ENCODE measurements at regions not wholly inside any gene's neighbourhood (a gene's known extent, or its start where the extent isn't known, plus 50 kb on each side); places are given as distances from the start of the nearest gene placed in this dataset.

DNA sequence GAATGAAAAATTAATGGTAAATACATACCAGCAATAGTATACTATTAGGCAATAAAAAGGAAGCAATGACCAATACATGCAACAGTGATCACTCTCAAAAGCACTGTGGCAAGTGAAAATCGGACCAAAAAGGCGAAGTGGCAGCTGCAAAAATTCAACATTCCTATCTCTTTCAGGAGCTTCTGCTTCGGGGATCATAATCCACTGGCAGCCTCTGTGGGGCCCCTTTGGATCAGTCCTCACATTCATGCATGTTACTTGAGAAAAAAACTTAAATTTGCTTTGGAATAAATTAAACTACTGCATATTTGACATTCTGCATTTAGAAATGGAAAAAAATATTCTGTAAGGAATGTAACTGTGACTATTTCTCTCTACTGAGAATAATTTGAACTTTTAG, 425.6 kb downstream of the NR2F2 start:
- Histone ChIP-seq H3K4me1 (ENCODE audit: insufficient read depth) (no peaks in the 10 kb centered on the region), H3K9me3 (ENCODE audit: low read depth) (no peaks in the 10 kb centered on the region), H3K79me2 (no peaks in the 10 kb centered on the region), H3K4me3 (no peak overlapping the region), H4K20me1 (ENCODE audit: insufficient read depth, poor library complexity, severe bottlenecking) (no peaks in the 10 kb centered on the region), H3K27ac (no peak overlapping the region), H3K4me2 (no peak overlapping the region), H3K27me3 (no peaks in the 10 kb centered on the region), H3K36me3 (replicated peaks; ENCODE audit: insufficient read depth, low read depth) (no peaks in the 10 kb centered on the region), H2AFZ (no peak overlapping the region), H3K9me2 (replicated peaks; ENCODE audit: insufficient read depth) (no peaks in the 10 kb centered on the region)
- no peak for DNase-seq (ENCODE audit: low spot score)
- TF ChIP-seq EZH2phosphoT487 (IDR thresholded peaks at IDR 0.05; ENCODE audit: low read depth, severe bottlenecking, unreplicated experiment), result no peak
- 78% methylated on average over 3 of the region's 3 CpGs for WGBS (ENCODE audit: low lambda C conversion rate, missing lambda C conversion rate)

DNA sequence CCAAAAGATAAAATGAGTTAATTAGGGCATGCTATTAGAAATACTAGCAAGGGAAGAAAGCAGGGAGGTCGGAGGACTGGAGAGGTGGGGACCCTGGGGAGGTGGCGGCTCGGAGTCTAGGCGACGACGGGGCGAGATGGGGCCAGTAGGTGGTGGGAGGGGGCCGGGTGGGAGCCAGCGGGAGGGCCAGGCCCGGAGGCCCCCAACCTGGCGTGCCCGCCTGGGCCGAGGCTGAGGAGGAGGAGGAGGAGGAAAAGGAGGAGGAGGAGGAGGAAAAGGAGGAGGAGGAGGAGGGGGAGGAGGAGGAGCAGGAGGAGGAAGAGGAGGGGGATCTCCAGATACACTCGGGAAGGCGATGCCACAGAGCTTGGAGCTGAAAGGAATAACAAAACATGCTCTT, 426.2 kb downstream of the NR2F2 start:
- H4K20me1 ChIP-seq (ENCODE audit: insufficient read depth, poor library complexity, severe bottlenecking), result no peaks in the 10 kb centered on the region
- H3K79me2 ChIP-seq, result no peaks in the 10 kb centered on the region
- TF ChIP-seq EZH2 (IDR thresholded peaks at IDR 0.05; ENCODE audit: borderline replicate concordance), result no peak
- no peak for TF ChIP-seq EZH2phosphoT487 (IDR thresholded peaks at IDR 0.05; ENCODE audit: low read depth, severe bottlenecking, unreplicated experiment)
- H3K36me3 ChIP-seq (replicated peaks; ENCODE audit: insufficient read depth, low read depth), result no peaks in the 10 kb centered on the region
- WGBS (ENCODE audit: low lambda C conversion rate, missing lambda C conversion rate), result 91% methylated on average over 7 of the region's 15 CpGs
- no peak overlapping the region for H3K27ac ChIP-seq
- H3K4me2 ChIP-seq, result no peak overlapping the region
- no peaks in the 10 kb centered on the region for H3K4me1 ChIP-seq (ENCODE audit: insufficient read depth)
- H3K4me3 ChIP-seq, result no peak overlapping the region
- H3K27me3 ChIP-seq, result no peaks in the 10 kb centered on the region
- H3K9me3 ChIP-seq (ENCODE audit: low read depth), result no peaks in the 10 kb centered on the region
- H2AFZ ChIP-seq, result no peak overlapping the region
- no peaks in the 10 kb centered on the region for H3K9me2 ChIP-seq (replicated peaks; ENCODE audit: insufficient read depth)
- no peak for DNase-seq (ENCODE audit: low spot score)

DNA sequence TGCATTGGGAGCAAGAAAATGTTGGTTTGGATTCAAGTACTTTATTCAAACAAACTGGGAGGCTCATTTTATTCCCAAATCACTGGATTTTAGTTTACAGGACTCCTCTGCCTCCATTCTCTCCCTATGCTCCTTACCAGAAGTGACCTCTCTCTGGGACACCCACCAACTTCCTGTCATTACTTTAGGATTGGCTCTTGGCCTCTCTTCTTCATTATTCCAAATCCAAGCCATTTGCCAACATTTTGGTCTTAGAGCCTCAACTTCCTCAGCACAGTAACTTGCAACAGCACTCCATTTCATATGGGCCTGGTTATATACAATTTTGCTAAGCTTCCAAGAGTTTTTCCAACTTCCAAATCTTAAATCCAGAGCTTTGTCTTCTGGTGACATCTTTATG, 432.1 kb downstream of the NR2F2 start:
- Histone ChIP-seq H2AFZ (no peak overlapping the region), H3K27ac (no peak overlapping the region), H3K9me3 (ENCODE audit: low read depth) (no peaks in the 10 kb centered on the region), H3K9me2 (replicated peaks; ENCODE audit: insufficient read depth) (no peaks in the 10 kb centered on the region), H3K4me2 (no peak overlapping the region), H3K4me3 (no peak overlapping the region), H3K79me2 (no peaks in the 10 kb centered on the region), H3K4me1 (ENCODE audit: insufficient read depth) (no peaks in the 10 kb centered on the region), H4K20me1 (ENCODE audit: insufficient read depth, poor library complexity, severe bottlenecking) (no peaks in the 10 kb centered on the region), H3K36me3 (replicated peaks; ENCODE audit: insufficient read depth, low read depth) (no peaks in the 10 kb centered on the region), H3K27me3 (no peaks in the 10 kb centered on the region)
- TF ChIP-seq EZH2phosphoT487 (IDR thresholded peaks at IDR 0.05; ENCODE audit: low read depth, severe bottlenecking, unreplicated experiment) (no peak), EZH2 (IDR thresholded peaks at IDR 0.05; ENCODE audit: borderline replicate concordance) (no peak)
- TF ChIP-seq, protein P1, sequence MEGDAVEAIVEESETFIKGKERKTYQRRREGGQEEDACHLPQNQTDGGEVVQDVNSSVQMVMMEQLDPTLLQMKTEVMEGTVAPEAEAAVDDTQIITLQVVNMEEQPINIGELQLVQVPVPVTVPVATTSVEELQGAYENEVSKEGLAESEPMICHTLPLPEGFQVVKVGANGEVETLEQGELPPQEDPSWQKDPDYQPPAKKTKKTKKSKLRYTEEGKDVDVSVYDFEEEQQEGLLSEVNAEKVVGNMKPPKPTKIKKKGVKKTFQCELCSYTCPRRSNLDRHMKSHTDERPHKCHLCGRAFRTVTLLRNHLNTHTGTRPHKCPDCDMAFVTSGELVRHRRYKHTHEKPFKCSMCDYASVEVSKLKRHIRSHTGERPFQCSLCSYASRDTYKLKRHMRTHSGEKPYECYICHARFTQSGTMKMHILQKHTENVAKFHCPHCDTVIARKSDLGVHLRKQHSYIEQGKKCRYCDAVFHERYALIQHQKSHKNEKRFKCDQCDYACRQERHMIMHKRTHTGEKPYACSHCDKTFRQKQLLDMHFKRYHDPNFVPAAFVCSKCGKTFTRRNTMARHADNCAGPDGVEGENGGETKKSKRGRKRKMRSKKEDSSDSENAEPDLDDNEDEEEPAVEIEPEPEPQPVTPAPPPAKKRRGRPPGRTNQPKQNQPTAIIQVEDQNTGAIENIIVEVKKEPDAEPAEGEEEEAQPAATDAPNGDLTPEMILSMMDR (IDR thresholded peaks at IDR 0.05; ENCODE audit: poor library complexity), result no peak
- no peak for DNase-seq (ENCODE audit: low spot score)

DNA sequence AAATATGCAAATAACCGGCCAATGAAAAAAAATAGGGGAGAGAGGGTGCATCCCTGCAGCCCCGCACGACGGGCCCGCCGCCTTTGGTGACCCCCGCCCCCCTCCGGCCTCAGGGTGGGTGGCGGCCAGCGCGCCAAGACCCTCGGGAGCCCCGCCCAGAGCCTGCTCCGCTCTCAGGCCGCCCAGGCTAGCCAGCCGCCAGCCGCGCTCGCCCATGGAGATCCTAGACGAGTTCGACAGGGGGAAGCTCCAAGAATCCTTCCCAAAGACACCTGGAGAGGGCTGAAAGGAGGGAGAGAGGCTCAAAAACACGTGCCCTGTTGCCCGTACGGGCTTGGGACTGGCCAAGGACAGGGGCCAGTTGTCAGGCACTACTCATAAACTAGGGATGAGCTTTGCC, 434.0 kb downstream of the NR2F2 start:
- no peak for DNase-seq (ENCODE audit: low spot score)
- H3K27me3 ChIP-seq, result no peaks in the 10 kb centered on the region
- WGBS (ENCODE audit: low lambda C conversion rate, missing lambda C conversion rate), result 95% methylated on average over 24 of the region's 24 CpGs
- no peak overlapping the region for H3K27ac ChIP-seq
- no peaks in the 10 kb centered on the region for H3K36me3 ChIP-seq (replicated peaks; ENCODE audit: insufficient read depth, low read depth)
- H3K4me1 ChIP-seq (ENCODE audit: insufficient read depth), result no peaks in the 10 kb centered on the region
- no peak overlapping the region for H2AFZ ChIP-seq
- no peaks in the 10 kb centered on the region for H3K9me2 ChIP-seq (replicated peaks; ENCODE audit: insufficient read depth)
- no peaks in the 10 kb centered on the region for H4K20me1 ChIP-seq (ENCODE audit: insufficient read depth, poor library complexity, severe bottlenecking)
- no peaks in the 10 kb centered on the region for H3K79me2 ChIP-seq
- no peak overlapping the region for H3K4me2 ChIP-seq
- H3K9me3 ChIP-seq (ENCODE audit: low read depth), result no peaks in the 10 kb centered on the region
- H3K4me3 ChIP-seq, result no peak overlapping the region
- TF ChIP-seq, protein P1 (IDR thresholded peaks at IDR 0.05; ENCODE audit: poor library complexity), result no peak
- TF ChIP-seq EZH2phosphoT487 (IDR thresholded peaks at IDR 0.05; ENCODE audit: low read depth, severe bottlenecking, unreplicated experiment), result no peak
- no peak for TF ChIP-seq EZH2 (IDR thresholded peaks at IDR 0.05; ENCODE audit: borderline replicate concordance)
